GM21737 (cell line): ENCODE measurements at regions not wholly inside any gene's neighbourhood (a gene's known extent, or its start where the extent isn't known, plus 50 kb on each side); places are given as distances from the start of the nearest gene placed in this dataset.
"Not testable (repeated sequence)": the region's sequence is repeated elsewhere in the genome, so short reads cannot be mapped to it uniquely, and the experiment has no call there.

ENCODE experiments used
- ATAC-seq: cut with Tn5 transposase; IDR thresholded peaks from one replicate; pipeline ENCODE4 v1.9.1; 2021; ENCODE audit warnings: mild to moderate bottlenecking, moderate library complexity; ENCODE audit not compliant: unreplicated experiment

- ATAC-seq, result no peak
These were observed 382.3 kb upstream of the ZFP42 start for GRCh38 chr4:187613089-187613839.

DNA sequence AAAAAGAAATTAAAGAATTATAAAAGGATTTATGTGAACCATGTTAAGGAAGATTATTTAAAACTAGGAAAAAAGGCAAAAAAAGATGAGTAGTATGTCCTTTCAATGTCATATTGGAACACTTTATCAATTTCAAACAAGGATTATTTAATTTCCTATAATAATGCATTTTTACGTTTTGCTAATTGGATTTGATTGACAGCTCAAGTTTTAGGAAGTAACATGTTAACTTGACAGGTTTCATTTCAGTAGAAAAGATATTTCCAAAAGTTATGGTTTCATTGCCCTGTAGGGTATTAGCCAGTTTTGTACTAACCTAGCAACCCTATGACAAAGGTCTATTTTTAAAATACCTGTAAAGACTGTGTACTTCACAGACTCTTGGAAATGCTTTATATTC, 379.6 kb upstream of the ZFP42 start:
- no peak for ATAC-seq

- no peak for ATAC-seq
These were observed 378.5 kb upstream of the ZFP42 start for GRCh38 chr4:187617113-187617512.

DNA sequence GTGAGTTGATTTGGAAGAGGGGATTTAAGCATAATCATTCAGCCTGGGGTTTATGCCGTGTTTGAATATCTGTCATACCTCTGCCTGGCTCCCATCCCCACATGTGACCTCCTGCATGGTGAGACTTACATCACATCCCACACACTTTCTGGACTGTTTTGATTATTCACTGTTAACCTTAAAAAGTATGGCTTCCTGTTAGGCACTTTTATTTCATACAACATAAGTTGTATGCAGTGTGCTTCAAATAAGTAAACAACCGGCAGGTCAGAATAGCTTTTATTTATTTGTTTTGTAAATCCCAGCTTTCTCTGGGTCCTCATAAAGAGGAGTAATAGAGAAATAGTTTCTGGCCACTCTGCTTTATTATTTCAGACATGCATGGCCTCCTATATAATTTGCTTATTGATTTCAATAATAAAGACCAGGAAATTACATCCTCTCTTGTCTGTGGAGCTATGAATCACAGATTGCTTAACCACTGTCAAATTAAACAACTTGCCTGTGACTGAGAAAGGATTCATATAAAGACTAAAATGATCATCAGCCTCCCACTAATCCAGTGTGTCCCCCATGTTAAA, 376.8 kb upstream of the ZFP42 start:
- ATAC-seq, result no peak

DNA sequence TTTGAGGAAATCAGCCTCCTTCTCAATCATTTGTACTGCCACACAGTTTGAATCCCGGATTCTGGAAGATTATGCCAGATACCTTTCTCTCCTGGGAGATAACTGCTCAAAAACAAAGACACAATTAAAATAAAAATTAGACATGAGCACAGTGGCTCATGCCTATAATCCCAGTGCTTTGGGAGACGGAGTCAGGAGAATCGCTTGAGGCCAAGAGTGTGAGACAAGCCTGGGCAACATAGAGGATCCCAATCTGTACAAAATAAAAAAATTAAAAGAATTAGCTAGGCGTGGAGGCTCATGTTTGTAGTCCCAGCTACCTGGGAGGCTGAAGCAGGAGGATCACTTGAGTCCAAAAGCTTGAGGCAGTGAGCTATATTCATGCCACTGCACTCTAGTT, 376.3 kb upstream of the ZFP42 start:
- ATAC-seq, result no peak

GRCh38 chr4:187632260-187632995, 363.1 kb upstream of the ZFP42 start:
- ATAC-seq, result no peak

DNA sequence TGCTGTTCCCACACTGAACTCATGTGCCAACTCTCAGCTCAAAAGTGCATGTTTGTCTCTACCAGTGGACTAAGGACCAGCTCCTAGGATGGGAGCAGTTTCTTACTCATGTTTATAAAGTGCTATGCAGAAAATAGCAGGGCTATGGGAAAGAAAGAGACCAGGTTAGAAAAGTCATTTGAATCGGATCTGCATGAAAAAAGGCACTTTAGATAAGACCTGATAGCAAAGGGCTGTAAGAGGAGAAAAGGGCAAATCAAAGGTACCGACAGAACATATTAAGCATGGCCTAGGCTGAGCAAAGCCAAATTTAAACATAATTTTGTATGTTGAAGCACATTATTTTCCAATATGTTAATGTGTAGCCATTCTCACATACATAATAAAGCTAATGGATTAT, 362.3 kb upstream of the ZFP42 start:
- no peak for ATAC-seq

DNA sequence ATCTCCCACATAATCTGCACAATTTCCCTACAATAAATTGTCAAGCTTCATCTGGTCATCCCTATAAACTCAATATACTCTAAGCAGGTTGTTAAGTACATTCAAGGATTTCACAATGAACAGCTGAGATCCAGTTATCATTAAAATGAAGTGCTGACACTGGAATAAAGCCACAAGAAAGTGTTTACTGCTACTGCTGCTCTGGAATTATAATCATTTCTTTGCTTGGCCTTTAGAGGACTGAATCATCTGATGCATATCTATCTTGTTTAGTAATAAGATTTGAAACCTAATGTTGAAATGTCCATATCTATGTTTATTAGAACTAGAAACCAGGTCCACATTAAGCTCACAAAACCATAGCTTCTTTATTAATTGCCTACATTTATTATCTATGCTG, 338.6 kb upstream of the ZFP42 start:
- no peak for ATAC-seq

DNA sequence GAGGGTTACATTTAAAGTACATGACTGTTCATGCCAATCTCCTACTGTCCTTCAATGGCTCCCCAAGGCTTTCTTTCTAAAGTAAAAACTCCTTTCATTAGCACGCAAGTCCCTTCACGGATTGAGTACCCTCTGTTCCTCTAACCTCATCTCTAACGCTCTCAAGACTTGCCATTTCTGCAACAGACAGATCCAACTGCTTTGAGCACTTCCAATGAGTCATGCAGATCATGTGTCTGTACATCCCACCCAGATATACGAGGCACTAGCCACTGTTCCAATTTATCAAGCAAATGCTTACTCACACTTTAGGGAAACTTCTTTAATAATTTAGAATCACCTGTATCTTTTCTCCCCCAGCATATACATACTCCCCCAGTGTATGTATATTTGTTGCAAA, 332.5 kb upstream of the ZFP42 start:
- no peak for ATAC-seq

GRCh38 chr4:187664011-187664410, 331.6 kb upstream of the ZFP42 start:
- ATAC-seq, result no peak

DNA sequence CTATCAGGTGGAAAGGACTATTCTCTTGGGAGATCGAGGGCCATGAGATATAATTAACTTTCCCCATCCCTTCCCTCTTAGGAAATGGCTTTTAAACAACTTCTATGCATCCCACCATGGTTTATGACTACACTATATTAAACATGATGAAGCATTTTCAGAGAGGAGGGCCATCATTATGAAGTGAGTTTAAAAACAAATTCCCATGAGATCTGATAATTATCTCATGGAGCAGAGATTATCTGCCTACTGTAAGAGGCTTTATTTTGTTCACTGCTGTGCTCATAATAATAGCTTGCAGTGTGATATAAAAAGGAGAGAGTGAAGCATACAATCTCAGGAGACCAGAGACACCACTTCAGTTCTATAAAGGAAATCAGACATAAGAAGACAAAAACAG, 330.5 kb upstream of the ZFP42 start:
- ATAC-seq, result no peak

GRCh38 chr4:187666034-187666433, 329.5 kb upstream of the ZFP42 start:
- no peak for ATAC-seq

- ATAC-seq, result no peak
These were observed 328.7 kb upstream of the ZFP42 start for GRCh38 chr4:187666697-187667494.

GRCh38 chr4:187668526-187669082, 327.0 kb upstream of the ZFP42 start:
- ATAC-seq, result no peak

GRCh38 chr4:187671521-187671920, 324.1 kb upstream of the ZFP42 start:
- not testable (repeated sequence) for ATAC-seq

DNA sequence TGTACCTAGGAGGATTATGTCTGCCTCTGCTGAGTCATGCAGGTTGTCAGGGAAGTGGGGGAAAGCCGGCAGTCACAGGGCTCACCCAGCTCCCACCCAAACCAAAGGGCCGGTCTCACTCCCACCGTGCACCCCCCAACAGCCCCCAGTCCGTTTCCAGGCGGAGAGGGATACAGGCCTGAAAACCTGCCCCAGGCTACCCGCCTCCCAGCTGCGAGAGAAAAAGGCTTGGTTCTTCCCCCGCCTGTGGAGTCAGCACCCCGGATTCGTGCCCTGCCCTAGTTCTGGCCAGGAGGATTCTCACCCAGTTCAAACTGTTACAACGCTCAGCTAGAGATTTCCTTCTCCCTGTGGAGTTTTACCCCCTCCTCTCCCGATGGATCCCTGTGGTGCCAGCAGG, 323.6 kb upstream of the ZFP42 start:
- ATAC-seq, result not testable (repeated sequence)

DNA sequence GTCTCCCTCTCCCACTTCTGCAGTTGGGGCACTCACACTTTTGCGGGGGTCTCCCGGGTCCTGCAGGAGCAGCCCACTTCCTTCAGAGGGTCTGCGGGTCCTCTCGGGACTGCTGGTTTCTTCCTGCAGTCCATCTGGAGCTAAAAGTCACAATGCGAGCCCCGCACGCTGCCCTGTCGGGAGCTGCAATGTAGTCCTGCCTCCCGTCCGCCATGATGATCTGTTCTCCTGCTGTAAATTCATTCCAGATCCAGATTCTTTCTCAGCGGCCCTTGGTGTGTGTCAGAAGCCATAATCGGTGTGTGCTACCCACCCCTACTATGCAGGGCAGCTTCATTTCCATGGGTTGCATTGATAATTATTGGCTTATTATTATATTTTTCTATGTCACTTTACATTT, 323.0 kb upstream of the ZFP42 start:
- not testable (repeated sequence) for ATAC-seq

GRCh38 chr4:187679450-187679849, 316.1 kb upstream of the ZFP42 start:
- no peak for ATAC-seq

DNA sequence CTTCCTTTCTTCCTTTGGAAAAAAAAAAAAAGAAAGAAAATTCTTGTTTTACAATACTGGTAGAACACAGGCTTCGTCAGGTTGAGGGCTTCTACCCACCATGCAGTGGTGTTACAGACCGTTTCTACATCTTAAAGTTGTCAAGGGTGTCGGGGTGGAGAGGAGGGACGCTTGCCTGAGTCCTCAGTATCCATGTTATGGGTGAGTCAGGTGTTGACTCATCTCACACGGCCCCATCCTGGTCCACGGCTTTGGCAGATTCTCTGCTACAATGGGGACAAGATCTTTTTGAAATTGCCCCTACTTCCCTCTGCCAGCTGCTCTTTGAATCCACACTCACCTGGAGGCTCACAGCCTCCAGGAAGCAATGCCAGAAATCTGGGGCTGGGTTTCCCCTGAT, 310.3 kb upstream of the ZFP42 start:
- no peak for ATAC-seq

DNA sequence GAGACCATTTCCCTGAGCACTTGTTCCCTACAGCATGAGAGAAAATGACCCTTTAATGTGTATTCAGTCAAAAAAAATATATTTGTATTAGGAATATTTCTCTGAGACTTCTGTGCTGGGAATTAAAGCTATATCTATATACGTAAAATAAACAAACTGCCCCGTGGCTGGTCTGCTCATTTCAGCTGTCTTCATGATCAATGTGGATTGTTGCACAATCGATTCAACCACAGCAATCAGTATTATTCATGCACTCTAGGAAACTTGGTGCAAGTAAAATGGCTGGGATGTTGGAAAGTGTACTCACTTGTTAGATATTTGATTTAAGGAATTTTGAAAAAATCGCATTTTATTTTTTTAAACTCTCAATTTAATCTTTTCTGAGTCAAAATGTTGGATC, 307.9 kb upstream of the ZFP42 start:
- no peak for ATAC-seq

GRCh38 chr4:187692626-187693025, 302.9 kb upstream of the ZFP42 start:
- ATAC-seq, result no peak
